WTC11 (cell line): ENCODE measurements at regions not wholly inside any gene's neighbourhood (a gene's known extent, or its start where the extent isn't known, plus 50 kb on each side); places are given as distances from the start of the nearest gene placed in this dataset.

Experiments
- ATAC-seq: fragments of 200-7000 bp; cut with Tn5 transposase; 2 replicates; pipeline ENCODE4 v1.10.0; 2021; ENCODE audit warnings: mild to moderate bottlenecking, moderate library complexity
- CTCF ChIA-PET: fragments of 300-600 bp; sonication (Branson Sonifier 250); formaldehyde crosslinking; loops from one replicate; lab custom pipeline; 2021; ENCODE audit warnings: antibody characterized with exemption; lab: Charles Lee
- POLR2A ChIA-PET: fragments of 350-600 bp; sonication (Branson Sonifier 250); formaldehyde crosslinking; loops from one replicate; lab custom pipeline; 2021; ENCODE audit warnings: antibody characterized with exemption; lab: Charles Lee
- DNase-seq: peaks from one replicate; pipeline ENCODE4 v3.0.0; 2021; ENCODE audit warnings: low spot score
- H3K27ac Mint-ChIP-seq: 2 replicates; pipeline ENCODE4 v1.8.0; 2021; ENCODE audit warnings: mixed read lengths
- H3K27me3 Mint-ChIP-seq: 2 replicates; pipeline ENCODE4 v1.8.0; 2021; ENCODE audit warnings: low read depth, mild to moderate bottlenecking, moderate library complexity, mixed read lengths
- H3K36me3 Mint-ChIP-seq: 2 replicates; pipeline ENCODE4 v1.8.0; 2021; ENCODE audit warnings: mixed read lengths
- H3K4me1 Mint-ChIP-seq: 2 replicates; pipeline ENCODE4 v1.8.0; 2022; ENCODE audit warnings: mixed read lengths
- H3K4me3 Mint-ChIP-seq: 2 replicates; pipeline ENCODE4 v1.8.0; 2021; ENCODE audit warnings: mild to moderate bottlenecking, moderate library complexity, mixed read lengths
- H3K9me3 Mint-ChIP-seq: 2 replicates; pipeline ENCODE4 v1.8.0; 2021; ENCODE audit warnings: mixed read lengths
- ATF3 ChIP-seq: sonication (generic); formaldehyde crosslinking; conservative IDR thresholded peaks from 2 replicates; pipeline ENCODE4 v1.8.1; 2022; ENCODE audit warnings: mild to moderate bottlenecking, missing genetic modification reagents
- CBFB ChIP-seq: sonication (generic); formaldehyde crosslinking; IDR thresholded peaks from 2 replicates; pipeline ENCODE4 v1.8.1; 2022; ENCODE audit warnings: mild to moderate bottlenecking, low read depth, missing genetic modification reagents
- CREB1 ChIP-seq: sonication (generic); formaldehyde crosslinking; IDR thresholded peaks from 2 replicates; pipeline ENCODE4 v1.8.0; 2023; ENCODE audit warnings: mild to moderate bottlenecking, missing genetic modification reagents
- CREM ChIP-seq: sonication (generic); formaldehyde crosslinking; IDR thresholded peaks from 2 replicates; pipeline ENCODE4 v1.8.1; 2022; ENCODE audit warnings: mild to moderate bottlenecking, missing genetic modification reagents, moderate library complexity
- ERG ChIP-seq: fragments of 250-450 bp; sonication (Bioruptor Pico); IDR thresholded peaks from 2 replicates; pipeline ENCODE4 v1.8.0; 2021; ENCODE audit warnings: mild to moderate bottlenecking
- ESRRA ChIP-seq: sonication (generic); formaldehyde crosslinking; IDR thresholded peaks from 2 replicates; pipeline ENCODE4 v1.8.1; 2022; ENCODE audit warnings: mild to moderate bottlenecking, missing genetic modification reagents, borderline replicate concordance
- FOXJ3 ChIP-seq: sonication (generic); formaldehyde crosslinking; IDR thresholded peaks from 2 replicates; pipeline ENCODE4 v1.9.0; 2021; ENCODE audit warnings: missing genetic modification reagents, mild to moderate bottlenecking, borderline replicate concordance
- GTF2I ChIP-seq: fragments of 250-450 bp; sonication (Bioruptor Pico); conservative IDR thresholded peaks from 2 replicates; pipeline ENCODE4 v1.4.0; 2021; ENCODE audit warnings: mild to moderate bottlenecking
- NFYB ChIP-seq: sonication (generic); formaldehyde crosslinking; conservative IDR thresholded peaks from 2 replicates; pipeline ENCODE4 v1.8.0; 2022; ENCODE audit warnings: low read depth, missing genetic modification reagents
- NR1H2 ChIP-seq: sonication (generic); formaldehyde crosslinking; IDR thresholded peaks from 2 replicates; pipeline ENCODE4 v1.9.0; 2021; ENCODE audit warnings: mild to moderate bottlenecking, moderate library complexity, missing genetic modification reagents
- NR3C1 ChIP-seq: sonication (generic); formaldehyde crosslinking; conservative IDR thresholded peaks from 2 replicates; pipeline ENCODE4 v1.8.1; 2023; ENCODE audit warnings: low read depth, mild to moderate bottlenecking, missing genetic modification reagents
- OVOL2 ChIP-seq: fragments of 250-450 bp; sonication (Bioruptor Pico); IDR thresholded peaks from 2 replicates; pipeline ENCODE4 v1.9.0; 2021; ENCODE audit warnings: mild to moderate bottlenecking, borderline replicate concordance
- SMAD4 ChIP-seq: sonication (generic); formaldehyde crosslinking; IDR thresholded peaks from 2 replicates; pipeline ENCODE4 v1.8.0; 2022; ENCODE audit warnings: mild to moderate bottlenecking, missing genetic modification reagents
- SP1 ChIP-seq: sonication (generic); formaldehyde crosslinking; conservative IDR thresholded peaks from 2 replicates; pipeline ENCODE4 v1.8.1; 2022; ENCODE audit warnings: missing genetic modification reagents
- TCF7 ChIP-seq: sonication (generic); formaldehyde crosslinking; IDR thresholded peaks from 2 replicates; pipeline ENCODE4 v1.8.0; 2022; ENCODE audit warnings: mild to moderate bottlenecking, low read depth, missing genetic modification reagents, moderate library complexity
- TEAD1 ChIP-seq: sonication (generic); formaldehyde crosslinking; IDR thresholded peaks from 2 replicates; pipeline ENCODE4 v1.8.0; 2022; ENCODE audit warnings: mild to moderate bottlenecking, missing genetic modification reagents
- USF1 ChIP-seq: sonication (generic); formaldehyde crosslinking; IDR thresholded peaks from 2 replicates; pipeline ENCODE4 v1.8.0; 2022; ENCODE audit warnings: mild to moderate bottlenecking, missing genetic modification reagents
- ZBTB21 ChIP-seq: sonication (generic); formaldehyde crosslinking; IDR thresholded peaks from 2 replicates; pipeline ENCODE4 v1.8.1; 2023; ENCODE audit warnings: mild to moderate bottlenecking, missing genetic modification reagents, borderline replicate concordance
- ZNF121 ChIP-seq: sonication (generic); formaldehyde crosslinking; IDR thresholded peaks from 2 replicates; pipeline ENCODE4 v1.8.0; 2023; ENCODE audit warnings: missing genetic modification reagents
- ZNF138 ChIP-seq: sonication (generic); formaldehyde crosslinking; conservative IDR thresholded peaks from 2 replicates; pipeline ENCODE4 v1.8.1; 2022; ENCODE audit warnings: mild to moderate bottlenecking, moderate library complexity, missing genetic modification reagents
- ZNF219 ChIP-seq: sonication (generic); formaldehyde crosslinking; IDR thresholded peaks from 2 replicates; pipeline ENCODE4 v1.8.0; 2023; ENCODE audit warnings: missing genetic modification reagents, mild to moderate bottlenecking, borderline replicate concordance
- ZNF232 ChIP-seq: sonication (generic); formaldehyde crosslinking; IDR thresholded peaks from 2 replicates; pipeline ENCODE4 v1.8.0; 2022; ENCODE audit warnings: mild to moderate bottlenecking, missing genetic modification reagents
- ZNF396 ChIP-seq: fragments of 250-450 bp; sonication (Bioruptor Pico); IDR thresholded peaks from 2 replicates; pipeline ENCODE4 v1.8.0; 2021; ENCODE audit warnings: mild to moderate bottlenecking, moderate library complexity, borderline replicate concordance
- ZNF416 ChIP-seq: fragments of 250-450 bp; sonication (Bioruptor Pico); IDR thresholded peaks from 2 replicates; pipeline ENCODE4 v1.9.0; 2021; ENCODE audit warnings: mild to moderate bottlenecking, inconsistent platforms
- ZNF423 ChIP-seq: fragments of 250-450 bp; sonication (Bioruptor Pico); IDR thresholded peaks from 2 replicates; pipeline ENCODE4 v2.1.2; 2022; ENCODE audit warnings: mild to moderate bottlenecking, moderate library complexity
- TF ChIP-seq, protein P1 (sequence below): fragments of 250-450 bp; sonication (Bioruptor Pico); IDR thresholded peaks from 2 replicates; pipeline ENCODE4 v1.9.0; 2021; ENCODE audit warnings: moderate library complexity, mild to moderate bottlenecking, inconsistent platforms, borderline replicate concordance
- TF ChIP-seq, protein P2 (sequence below): fragments of 250-450 bp; sonication (Bioruptor Pico); IDR thresholded peaks from 2 replicates; pipeline ENCODE4 v1.9.0; 2021; ENCODE audit warnings: mild to moderate bottlenecking
- TF ChIP-seq, protein P3 (sequence below): sonication (generic); formaldehyde crosslinking; IDR thresholded peaks from 2 replicates; pipeline ENCODE4 v1.8.1; 2022; ENCODE audit warnings: low read depth, mild to moderate bottlenecking, moderate library complexity, missing genetic modification reagents, borderline replicate concordance
- TF ChIP-seq, protein P4 (sequence below): sonication (generic); formaldehyde crosslinking; conservative IDR thresholded peaks from 2 replicates; pipeline ENCODE4 v1.8.1; 2023; ENCODE audit warnings: mild to moderate bottlenecking, low read depth, missing genetic modification reagents, moderate library complexity

DNA sequence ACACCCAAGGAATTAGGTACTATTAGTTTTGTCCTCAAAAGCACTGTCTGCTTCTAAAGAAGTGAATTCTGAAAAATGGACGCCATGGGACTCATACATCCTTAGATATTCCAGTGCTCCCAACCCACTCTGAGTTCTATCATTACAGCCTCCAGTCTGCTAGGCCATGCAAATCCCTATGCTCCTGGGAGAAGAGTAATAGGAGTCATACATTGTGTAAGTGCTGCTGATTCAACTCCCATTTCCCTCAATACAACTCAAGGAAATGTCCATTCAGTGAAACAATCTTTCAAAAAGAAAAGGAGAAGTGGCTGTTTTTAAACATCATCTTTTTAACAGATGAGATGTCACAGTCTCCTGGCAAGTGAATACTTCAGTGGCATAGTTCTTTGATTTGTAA, 590.2 kb upstream of the LRRC4C start:
- TF ChIP-seq ZNF423 (CRISPR knock-in tag) (no peak), TCF7 (CRISPR knock-in tag) (no peak), NR1H2 (CRISPR knock-in tag) (no peak), ZNF219 (CRISPR knock-in tag) (no peak), ZNF416 (CRISPR knock-in tag) (no peak), OVOL2 (CRISPR knock-in tag) (no peak), NFYB (no peak), SMAD4 (no peak), GTF2I (CRISPR knock-in tag) (no peak), ATF3 (CRISPR knock-in tag) (no peak), CBFB (no peak), ZNF396 (CRISPR knock-in tag) (no peak), ZNF138 (CRISPR knock-in tag) (no peak), FOXJ3 (CRISPR knock-in tag) (no peak), ZBTB21 (CRISPR knock-in tag) (no peak)
- TF ChIP-seq, protein P1, sequence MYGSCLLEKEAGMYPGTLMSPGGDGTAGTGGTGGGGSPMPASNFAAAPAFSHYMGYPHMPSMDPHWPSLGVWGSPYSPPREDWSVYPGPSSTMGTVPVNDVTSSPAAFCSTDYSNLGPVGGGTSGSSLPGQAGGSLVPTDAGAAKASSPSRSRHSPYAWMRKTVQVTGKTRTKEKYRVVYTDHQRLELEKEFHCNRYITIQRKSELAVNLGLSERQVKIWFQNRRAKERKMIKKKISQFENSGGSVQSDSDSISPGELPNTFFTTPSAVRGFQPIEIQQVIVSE (CRISPR knock-in tag) = no peak
- TF ChIP-seq, protein P2, sequence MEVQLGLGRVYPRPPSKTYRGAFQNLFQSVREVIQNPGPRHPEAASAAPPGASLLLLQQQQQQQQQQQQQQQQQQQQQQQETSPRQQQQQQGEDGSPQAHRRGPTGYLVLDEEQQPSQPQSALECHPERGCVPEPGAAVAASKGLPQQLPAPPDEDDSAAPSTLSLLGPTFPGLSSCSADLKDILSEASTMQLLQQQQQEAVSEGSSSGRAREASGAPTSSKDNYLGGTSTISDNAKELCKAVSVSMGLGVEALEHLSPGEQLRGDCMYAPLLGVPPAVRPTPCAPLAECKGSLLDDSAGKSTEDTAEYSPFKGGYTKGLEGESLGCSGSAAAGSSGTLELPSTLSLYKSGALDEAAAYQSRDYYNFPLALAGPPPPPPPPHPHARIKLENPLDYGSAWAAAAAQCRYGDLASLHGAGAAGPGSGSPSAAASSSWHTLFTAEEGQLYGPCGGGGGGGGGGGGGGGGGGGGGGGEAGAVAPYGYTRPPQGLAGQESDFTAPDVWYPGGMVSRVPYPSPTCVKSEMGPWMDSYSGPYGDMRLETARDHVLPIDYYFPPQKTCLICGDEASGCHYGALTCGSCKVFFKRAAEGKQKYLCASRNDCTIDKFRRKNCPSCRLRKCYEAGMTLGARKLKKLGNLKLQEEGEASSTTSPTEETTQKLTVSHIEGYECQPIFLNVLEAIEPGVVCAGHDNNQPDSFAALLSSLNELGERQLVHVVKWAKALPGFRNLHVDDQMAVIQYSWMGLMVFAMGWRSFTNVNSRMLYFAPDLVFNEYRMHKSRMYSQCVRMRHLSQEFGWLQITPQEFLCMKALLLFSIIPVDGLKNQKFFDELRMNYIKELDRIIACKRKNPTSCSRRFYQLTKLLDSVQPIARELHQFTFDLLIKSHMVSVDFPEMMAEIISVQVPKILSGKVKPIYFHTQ (CRISPR knock-in tag) = no peak
- TF ChIP-seq, protein P3, sequence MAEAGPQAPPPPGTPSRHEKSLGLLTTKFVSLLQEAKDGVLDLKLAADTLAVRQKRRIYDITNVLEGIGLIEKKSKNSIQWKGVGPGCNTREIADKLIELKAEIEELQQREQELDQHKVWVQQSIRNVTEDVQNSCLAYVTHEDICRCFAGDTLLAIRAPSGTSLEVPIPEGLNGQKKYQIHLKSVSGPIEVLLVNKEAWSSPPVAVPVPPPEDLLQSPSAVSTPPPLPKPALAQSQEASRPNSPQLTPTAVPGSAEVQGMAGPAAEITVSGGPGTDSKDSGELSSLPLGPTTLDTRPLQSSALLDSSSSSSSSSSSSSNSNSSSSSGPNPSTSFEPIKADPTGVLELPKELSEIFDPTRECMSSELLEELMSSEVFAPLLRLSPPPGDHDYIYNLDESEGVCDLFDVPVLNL (CRISPR knock-in tag) = no peak
- H3K4me3 Mint-ChIP-seq = no peak overlapping the region
- ChIA-PET CTCF (no interaction called here), POLR2A (no interaction called here)
- no peak for DNase-seq
- H3K9me3 Mint-ChIP-seq = peaks cover 6% of the 10 kb centered on the region
- H3K27ac Mint-ChIP-seq = no peak overlapping the region
- H3K36me3 Mint-ChIP-seq = no peaks in the 10 kb centered on the region
- no peaks in the 10 kb centered on the region for H3K27me3 Mint-ChIP-seq
- no peak for ATAC-seq
- H3K4me1 Mint-ChIP-seq = no peaks in the 10 kb centered on the region

GRCh38 chr11:42054351-42054900, 595.0 kb upstream of the LRRC4C start:
- ChIA-PET CTCF (no interaction called here), POLR2A (interaction anchor here (0.6 kb wide), 1 partner anchor 54 kb away, joined by 4 read pairs; no protein-coding TSS in a partner anchor)
- ATAC-seq = no peak
- TF ChIP-seq CREM (CRISPR knock-in tag) (no peak), ZNF121 (CRISPR knock-in tag) (no peak), USF1 (CRISPR knock-in tag) (no peak), TEAD1 (CRISPR knock-in tag) (no peak), NR3C1 (no peak), SP1 (no peak), NR1H2 (CRISPR knock-in tag) (no peak), ERG (no peak), CREB1 (CRISPR knock-in tag) (no peak), ZNF232 (CRISPR knock-in tag) (no peak), ESRRA (no peak)
- TF ChIP-seq, protein P4, sequence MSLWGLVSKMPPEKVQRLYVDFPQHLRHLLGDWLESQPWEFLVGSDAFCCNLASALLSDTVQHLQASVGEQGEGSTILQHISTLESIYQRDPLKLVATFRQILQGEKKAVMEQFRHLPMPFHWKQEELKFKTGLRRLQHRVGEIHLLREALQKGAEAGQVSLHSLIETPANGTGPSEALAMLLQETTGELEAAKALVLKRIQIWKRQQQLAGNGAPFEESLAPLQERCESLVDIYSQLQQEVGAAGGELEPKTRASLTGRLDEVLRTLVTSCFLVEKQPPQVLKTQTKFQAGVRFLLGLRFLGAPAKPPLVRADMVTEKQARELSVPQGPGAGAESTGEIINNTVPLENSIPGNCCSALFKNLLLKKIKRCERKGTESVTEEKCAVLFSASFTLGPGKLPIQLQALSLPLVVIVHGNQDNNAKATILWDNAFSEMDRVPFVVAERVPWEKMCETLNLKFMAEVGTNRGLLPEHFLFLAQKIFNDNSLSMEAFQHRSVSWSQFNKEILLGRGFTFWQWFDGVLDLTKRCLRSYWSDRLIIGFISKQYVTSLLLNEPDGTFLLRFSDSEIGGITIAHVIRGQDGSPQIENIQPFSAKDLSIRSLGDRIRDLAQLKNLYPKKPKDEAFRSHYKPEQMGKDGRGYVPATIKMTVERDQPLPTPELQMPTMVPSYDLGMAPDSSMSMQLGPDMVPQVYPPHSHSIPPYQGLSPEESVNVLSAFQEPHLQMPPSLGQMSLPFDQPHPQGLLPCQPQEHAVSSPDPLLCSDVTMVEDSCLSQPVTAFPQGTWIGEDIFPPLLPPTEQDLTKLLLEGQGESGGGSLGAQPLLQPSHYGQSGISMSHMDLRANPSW = no peak

More at GRCh38 chr11:42054351-42054900, 595.0 kb upstream of the LRRC4C start:
- H3K27me3 Mint-ChIP-seq = no peaks in the 10 kb centered on the region
- H3K36me3 Mint-ChIP-seq = no peaks in the 10 kb centered on the region
- DNase-seq = no peak
- no peak overlapping the region for H3K4me3 Mint-ChIP-seq
- H3K9me3 Mint-ChIP-seq = peaks cover 5% of the 10 kb centered on the region
- no peak overlapping the region for H3K27ac Mint-ChIP-seq
- H3K4me1 Mint-ChIP-seq = no peaks in the 10 kb centered on the region
